ENCODE measurements at regions not wholly inside any gene's neighbourhood (a gene's known extent, or its start where the extent isn't known, plus 50 kb on each side); places are given as distances from the start of the nearest gene placed in this dataset.
A peak's percentile ranks its signal among the peaks of the same experiment; 100 is the strongest.

DNA sequence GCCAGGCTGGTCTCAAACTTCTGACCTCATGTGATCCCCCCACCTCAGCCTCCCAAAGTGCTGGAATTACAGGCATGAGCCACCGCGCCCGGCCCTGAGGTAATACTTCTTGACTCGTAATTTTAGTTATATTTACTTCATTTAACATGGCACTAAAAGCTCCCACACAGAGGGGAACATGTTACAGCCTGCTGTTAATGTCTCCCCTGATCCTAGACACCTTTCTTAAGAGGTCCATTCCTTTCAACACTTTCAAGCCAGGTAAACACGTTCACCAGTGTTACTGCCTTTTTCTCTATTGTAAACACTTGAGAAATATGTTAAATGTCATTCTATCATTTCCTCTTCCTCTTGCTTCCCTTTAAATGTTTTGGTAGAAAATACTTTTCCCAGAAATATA lies 161.4 kb downstream of the METTL4 start:
- Mint-ChIP-seq H3K36me3 (ENCODE audit: insufficient read depth) (no peaks in the 10 kb centered on the region), H3K4me1 (ENCODE audit: low read depth) (peaks cover 15% of the 10 kb centered on the region), H3K27ac (no peak overlapping the region), H3K27me3 (no peaks in the 10 kb centered on the region), H3K4me3 (ENCODE audit: low read depth) (no peak overlapping the region), H3K9me3 (ENCODE audit: low read depth) (no peaks in the 10 kb centered on the region)
- no peak for TF ChIP-seq CTCF (IDR thresholded peaks at IDR 0.05; ENCODE audit: unreplicated experiment)
- DNase-seq (ENCODE audit: low spot score, unreplicated experiment) = no peak

DNA sequence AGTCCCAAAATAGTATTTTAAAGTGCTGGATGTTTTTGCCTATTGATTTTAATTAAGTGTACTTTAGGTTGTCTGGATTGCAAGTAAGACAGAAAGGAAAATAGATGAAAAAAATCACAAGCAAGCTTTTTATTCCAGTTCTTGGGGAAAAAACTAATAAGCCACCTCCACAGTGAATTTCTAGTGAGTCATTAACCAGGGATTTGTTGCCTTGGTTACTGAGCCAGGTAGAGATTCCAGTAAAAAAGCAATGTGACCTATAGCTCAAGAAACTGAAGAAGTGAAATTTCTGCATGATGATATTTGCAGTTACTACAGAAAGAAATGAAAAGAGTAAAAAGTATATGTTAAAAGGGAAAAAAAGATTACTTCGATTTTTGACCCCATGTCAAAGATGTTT lies 160.6 kb downstream of the METTL4 start:
- H3K9me3 Mint-ChIP-seq (ENCODE audit: low read depth) = no peaks in the 10 kb centered on the region
- H3K4me1 Mint-ChIP-seq (ENCODE audit: low read depth) = peaks cover 15% of the 10 kb centered on the region
- no peak for TF ChIP-seq CTCF (IDR thresholded peaks at IDR 0.05; ENCODE audit: unreplicated experiment)
- no peaks in the 10 kb centered on the region for H3K36me3 Mint-ChIP-seq (ENCODE audit: insufficient read depth)
- no peak overlapping the region for H3K27ac Mint-ChIP-seq
- DNase-seq (ENCODE audit: low spot score, unreplicated experiment) = no peak
- no peak overlapping the region for H3K4me3 Mint-ChIP-seq (ENCODE audit: low read depth)
- no peaks in the 10 kb centered on the region for H3K27me3 Mint-ChIP-seq

DNA sequence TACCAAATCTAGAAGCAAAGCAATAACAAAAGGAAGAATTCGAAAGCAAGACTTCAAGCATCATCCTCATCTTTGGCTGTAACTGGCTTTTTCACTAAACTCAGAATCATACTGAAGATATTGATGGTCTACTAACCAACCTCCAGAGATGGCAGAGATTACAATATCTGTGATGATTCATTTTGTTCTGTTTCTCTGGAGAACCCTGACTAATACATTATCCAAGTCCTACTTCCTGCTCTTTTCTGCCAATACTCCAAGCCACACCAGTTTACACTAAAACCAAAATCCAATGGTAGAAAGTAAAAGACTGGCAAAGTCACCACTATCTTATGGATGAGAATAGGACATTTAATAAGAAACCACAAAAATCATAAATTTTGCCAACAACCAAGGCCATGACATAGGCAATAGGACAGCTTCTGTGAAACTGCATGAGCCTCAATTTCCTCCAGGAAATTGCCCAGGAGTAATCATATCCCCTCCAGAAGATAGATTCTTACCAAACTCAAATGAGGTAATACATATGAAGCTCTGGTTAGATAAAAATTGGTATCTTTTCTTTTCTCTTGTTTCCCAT lies 159.8 kb downstream of the METTL4 start:
- no peak for DNase-seq (ENCODE audit: low spot score, unreplicated experiment)
- H3K9me3 Mint-ChIP-seq (ENCODE audit: low read depth) = no peaks in the 10 kb centered on the region
- H3K36me3 Mint-ChIP-seq (ENCODE audit: insufficient read depth) = no peaks in the 10 kb centered on the region
- H3K4me1 Mint-ChIP-seq (ENCODE audit: low read depth) = peaks cover 15% of the 10 kb centered on the region
- no peak for TF ChIP-seq CTCF (IDR thresholded peaks at IDR 0.05; ENCODE audit: unreplicated experiment)
- peak overlapping the region; percentile 47 for H3K27ac Mint-ChIP-seq
- no peaks in the 10 kb centered on the region for H3K27me3 Mint-ChIP-seq
- no peak overlapping the region for H3K4me3 Mint-ChIP-seq (ENCODE audit: low read depth)

DNA sequence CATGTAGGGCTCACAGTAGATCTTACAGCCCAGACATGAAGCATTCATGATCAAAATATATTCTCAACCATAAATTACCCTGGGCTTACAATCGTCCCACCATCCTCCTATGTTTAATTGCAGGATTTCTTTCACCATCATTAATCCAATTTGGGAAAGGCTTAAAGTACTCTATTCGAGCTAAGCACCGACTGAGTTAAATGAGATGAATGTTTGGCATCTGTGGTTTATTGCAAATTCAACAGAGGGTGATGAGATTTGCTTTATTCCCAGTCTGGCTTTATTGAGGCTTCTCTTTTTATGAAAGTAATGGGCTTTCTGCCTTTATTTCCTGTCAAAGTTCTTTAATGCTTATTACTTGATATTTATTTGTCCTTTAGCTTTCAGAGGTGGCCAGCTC lies 159.0 kb downstream of the METTL4 start:
- no peak for TF ChIP-seq CTCF (IDR thresholded peaks at IDR 0.05; ENCODE audit: unreplicated experiment)
- no peaks in the 10 kb centered on the region for H3K9me3 Mint-ChIP-seq (ENCODE audit: low read depth)
- no peak overlapping the region for H3K27ac Mint-ChIP-seq
- H3K4me3 Mint-ChIP-seq (ENCODE audit: low read depth) = no peak overlapping the region
- DNase-seq (ENCODE audit: low spot score, unreplicated experiment) = no peak
- no peaks in the 10 kb centered on the region for H3K36me3 Mint-ChIP-seq (ENCODE audit: insufficient read depth)
- H3K27me3 Mint-ChIP-seq = no peaks in the 10 kb centered on the region
- H3K4me1 Mint-ChIP-seq (ENCODE audit: low read depth) = peaks cover 15% of the 10 kb centered on the region

- H3K4me1 Mint-ChIP-seq (ENCODE audit: low read depth) = peaks cover 15% of the 10 kb centered on the region
- TF ChIP-seq CTCF (IDR thresholded peaks at IDR 0.05; ENCODE audit: unreplicated experiment) = no peak
- no peak overlapping the region for H3K27ac Mint-ChIP-seq
- H3K27me3 Mint-ChIP-seq = no peaks in the 10 kb centered on the region
- no peaks in the 10 kb centered on the region for H3K36me3 Mint-ChIP-seq (ENCODE audit: insufficient read depth)
- no peaks in the 10 kb centered on the region for H3K9me3 Mint-ChIP-seq (ENCODE audit: low read depth)
- no peak for DNase-seq (ENCODE audit: low spot score, unreplicated experiment)
- H3K4me3 Mint-ChIP-seq (ENCODE audit: low read depth) = no peak overlapping the region
Observed at GRCh38 chr18:2412996-2413751, 158.1 kb downstream of the METTL4 start.
